DND-41 (cell line): ENCODE measurements at regions not wholly inside any gene's neighbourhood (a gene's known extent, or its start where the extent isn't known, plus 50 kb on each side); places are given as distances from the start of the nearest gene placed in this dataset.
"Not testable (repeated sequence)": the region's sequence is repeated elsewhere in the genome, so short reads cannot be mapped to it uniquely, and the experiment has no call there.

ENCODE experiments used
- ATAC-seq: fragments of 200-7000 bp; cut with Tn5 transposase; 3 replicates; pipeline ENCODE4 v1.9.1; 2021; ENCODE audit warnings: low read depth; ENCODE audit not compliant: insufficient read depth
- DNase-seq: peaks from one replicate; pipeline ENCODE4 v3.0.0-alpha.2; 2020
- H2AFZ ChIP-seq: 2 replicates; pipeline ENCODE4 v1.6.0; 2012; ENCODE audit warnings: low read depth, low read length
- H3K27ac ChIP-seq: 2 replicates; pipeline ENCODE4 v1.5.1; 2012; ENCODE audit warnings: low read length, inconsistent platforms
- H3K27me3 ChIP-seq: fragments of 200-600 bp; sonication (generic); 2 replicates; pipeline ENCODE4 v1.6.0; 2012; ENCODE audit warnings: low read length, mild to moderate bottlenecking, inconsistent platforms; ENCODE audit not compliant: insufficient read depth, poor library complexity
- H3K36me3 ChIP-seq: 2 replicates; pipeline ENCODE4 v1.5.1; 2012; ENCODE audit warnings: low read length, inconsistent platforms; ENCODE audit not compliant: insufficient read depth
- H3K4me1 ChIP-seq: 2 replicates; pipeline ENCODE4 v1.5.1; 2012; ENCODE audit warnings: mild to moderate bottlenecking, low read length; ENCODE audit not compliant: insufficient read depth
- H3K4me2 ChIP-seq: 2 replicates; pipeline ENCODE4 v1.6.0; 2012; ENCODE audit warnings: mild to moderate bottlenecking, moderate library complexity, low read length, inconsistent platforms; ENCODE audit not compliant: insufficient read depth
- H3K4me3 ChIP-seq, 2 experiments: fragments of 200-600 bp in 1 of 2; shearing (Covaris generic) in 1 of 2; 2 replicates each; pipeline ENCODE4 v1.5.1; 2012 to 2016; ENCODE audit warnings: inconsistent platforms in 2 of 2, low read length in 2 of 2, mild to moderate bottlenecking in 2 of 2, low read depth in 1 of 2, moderate library complexity in 1 of 2
- H3K79me2 ChIP-seq: 2 replicates; pipeline ENCODE4 v1.6.0; 2012; ENCODE audit warnings: low read length, inconsistent platforms; ENCODE audit not compliant: insufficient read depth
- H3K9ac ChIP-seq: 2 replicates; pipeline ENCODE4 v1.6.0; 2012; ENCODE audit warnings: low read depth, mild to moderate bottlenecking, inconsistent platforms, low read length, moderate library complexity
- H3K9me3 ChIP-seq: 2 replicates; pipeline ENCODE4 v1.5.1; 2012; ENCODE audit warnings: low read length, moderate library complexity, mild to moderate bottlenecking, inconsistent platforms; ENCODE audit not compliant: insufficient read depth, severe bottlenecking
- H4K20me1 ChIP-seq: 2 replicates; pipeline ENCODE4 v1.6.0; 2012; ENCODE audit warnings: low read length; ENCODE audit not compliant: insufficient read depth
- EZH2 ChIP-seq: IDR thresholded peaks from 3 replicates; pipeline ENCODE4 v1.6.1; 2012; ENCODE audit warnings: borderline replicate concordance, low read depth, mild to moderate bottlenecking, moderate library complexity, low read length, inconsistent platforms; ENCODE audit not compliant: severe bottlenecking
- TF ChIP-seq, protein P1 (sequence below): IDR thresholded peaks from 2 replicates; pipeline ENCODE4 v1.5.1; 2012; ENCODE audit warnings: borderline replicate concordance, low read length, moderate library complexity, mild to moderate bottlenecking; ENCODE audit not compliant: poor library complexity, severe bottlenecking; ENCODE audit errors: extremely low read depth

DNA sequence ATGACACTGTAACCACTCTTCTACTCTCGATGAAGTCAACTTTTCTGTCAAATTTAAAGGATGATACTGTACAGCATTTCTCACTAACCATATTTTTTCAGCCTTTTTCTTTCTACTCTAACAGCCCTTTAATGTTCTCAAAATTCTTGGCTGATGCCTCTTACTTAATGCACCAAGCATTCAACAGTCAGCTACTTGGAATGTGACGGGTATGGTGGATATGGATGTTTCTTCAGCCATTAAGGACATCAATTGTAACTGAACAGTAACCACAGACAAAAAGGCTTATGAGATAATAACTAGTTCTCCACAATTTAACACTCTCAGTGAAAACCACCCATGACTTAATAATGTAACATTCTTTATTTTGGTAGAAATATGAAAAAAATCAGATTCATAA lies 467.2 kb upstream of the ZNF337 start:
- Histone ChIP-seq H3K4me2 (no peak overlapping the region), H4K20me1 (no peaks in the 10 kb centered on the region), H2AFZ (no peak overlapping the region), H3K9me3 (no peaks in the 10 kb centered on the region), H3K79me2 (no peaks in the 10 kb centered on the region), H3K36me3 (no peaks in the 10 kb centered on the region), H3K27me3 (no peaks in the 10 kb centered on the region), H3K4me3 (no peak overlapping the region), H3K27ac (no peak overlapping the region), H3K9ac (no peak overlapping the region), H3K4me1 (no peaks in the 10 kb centered on the region)
- ATAC-seq (no peak), DNase-seq (no peak)
- TF ChIP-seq, protein P1, sequence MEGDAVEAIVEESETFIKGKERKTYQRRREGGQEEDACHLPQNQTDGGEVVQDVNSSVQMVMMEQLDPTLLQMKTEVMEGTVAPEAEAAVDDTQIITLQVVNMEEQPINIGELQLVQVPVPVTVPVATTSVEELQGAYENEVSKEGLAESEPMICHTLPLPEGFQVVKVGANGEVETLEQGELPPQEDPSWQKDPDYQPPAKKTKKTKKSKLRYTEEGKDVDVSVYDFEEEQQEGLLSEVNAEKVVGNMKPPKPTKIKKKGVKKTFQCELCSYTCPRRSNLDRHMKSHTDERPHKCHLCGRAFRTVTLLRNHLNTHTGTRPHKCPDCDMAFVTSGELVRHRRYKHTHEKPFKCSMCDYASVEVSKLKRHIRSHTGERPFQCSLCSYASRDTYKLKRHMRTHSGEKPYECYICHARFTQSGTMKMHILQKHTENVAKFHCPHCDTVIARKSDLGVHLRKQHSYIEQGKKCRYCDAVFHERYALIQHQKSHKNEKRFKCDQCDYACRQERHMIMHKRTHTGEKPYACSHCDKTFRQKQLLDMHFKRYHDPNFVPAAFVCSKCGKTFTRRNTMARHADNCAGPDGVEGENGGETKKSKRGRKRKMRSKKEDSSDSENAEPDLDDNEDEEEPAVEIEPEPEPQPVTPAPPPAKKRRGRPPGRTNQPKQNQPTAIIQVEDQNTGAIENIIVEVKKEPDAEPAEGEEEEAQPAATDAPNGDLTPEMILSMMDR: no peak
- no peak for TF ChIP-seq EZH2

DNA sequence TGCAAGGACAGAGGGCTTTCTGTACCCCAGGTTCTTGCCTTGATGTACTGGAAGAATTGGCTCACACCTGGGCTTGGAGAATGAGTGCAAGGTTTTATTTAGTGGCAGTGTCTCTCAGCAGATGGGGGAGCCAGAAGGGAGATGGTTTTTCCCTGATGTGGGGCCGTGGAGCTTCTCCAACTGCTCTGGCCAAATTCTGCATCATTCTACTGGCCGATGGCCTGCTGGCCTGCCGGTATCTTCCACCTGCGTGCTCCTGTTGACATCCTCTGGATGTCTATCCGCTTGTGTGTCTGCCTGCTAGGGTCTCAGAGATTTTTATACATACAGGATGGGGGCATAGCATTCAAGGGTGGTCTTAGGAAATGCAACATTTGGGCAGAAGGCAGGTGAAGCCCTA lies 466.5 kb upstream of the ZNF337 start:
- not testable (repeated sequence) for H3K4me1 ChIP-seq, H3K79me2 ChIP-seq, H3K27me3 ChIP-seq, H3K9me3 ChIP-seq, H3K36me3 ChIP-seq, H3K27ac ChIP-seq, DNase-seq, H4K20me1 ChIP-seq, H3K9ac ChIP-seq, ATAC-seq, H3K4me2 ChIP-seq, H2AFZ ChIP-seq, H3K4me3 ChIP-seq

DNA sequence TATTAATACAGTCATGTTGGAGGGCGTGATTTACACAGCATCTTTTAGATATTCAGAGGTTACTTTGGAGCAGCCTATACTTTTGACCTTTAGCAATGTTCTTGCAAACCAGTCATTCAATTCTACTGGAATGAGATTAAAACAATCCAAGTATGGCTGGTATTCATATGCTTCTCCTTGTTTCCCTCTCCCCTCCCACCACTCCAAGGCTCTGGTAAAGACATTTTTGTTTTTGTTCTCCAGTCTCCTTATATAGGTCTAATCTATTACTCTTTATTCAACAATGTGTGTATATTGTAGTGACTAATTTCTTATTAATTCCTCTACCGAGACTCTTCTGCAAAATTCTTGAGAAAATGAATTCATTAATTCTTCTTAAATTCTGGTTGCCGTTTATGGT lies 465.1 kb upstream of the ZNF337 start:
- H3K36me3 ChIP-seq, H3K9ac ChIP-seq, ATAC-seq, H3K4me2 ChIP-seq, H3K9me3 ChIP-seq, H3K4me1 ChIP-seq, H3K79me2 ChIP-seq, DNase-seq, H2AFZ ChIP-seq, H3K4me3 ChIP-seq, H3K27me3 ChIP-seq, H4K20me1 ChIP-seq, H3K27ac ChIP-seq: not testable (repeated sequence)

DNA sequence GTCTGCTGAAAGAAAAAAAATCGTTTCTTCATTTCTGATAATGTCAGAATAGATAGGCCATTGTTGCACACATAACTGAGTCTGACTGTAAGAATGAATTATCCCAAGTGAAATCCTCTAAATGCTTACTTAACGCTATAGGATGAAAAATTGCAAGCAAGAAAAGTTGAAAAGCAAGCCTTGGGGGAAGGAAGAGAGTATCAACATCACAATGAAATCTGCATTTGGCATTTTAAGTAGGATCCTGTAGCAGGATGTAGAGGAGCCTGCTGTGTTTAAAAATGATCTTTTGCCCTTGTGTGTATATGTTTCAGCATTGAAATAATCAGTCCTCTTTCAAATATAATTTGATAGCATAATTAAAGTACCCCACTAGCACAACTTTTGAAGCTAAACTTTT lies 464.3 kb upstream of the ZNF337 start:
- H3K27me3 ChIP-seq, H4K20me1 ChIP-seq, H3K9ac ChIP-seq, H3K27ac ChIP-seq, H3K4me1 ChIP-seq, DNase-seq, ATAC-seq, H3K4me3 ChIP-seq, H3K36me3 ChIP-seq, H3K9me3 ChIP-seq, H3K4me2 ChIP-seq, H2AFZ ChIP-seq, H3K79me2 ChIP-seq: not testable (repeated sequence)

DNA sequence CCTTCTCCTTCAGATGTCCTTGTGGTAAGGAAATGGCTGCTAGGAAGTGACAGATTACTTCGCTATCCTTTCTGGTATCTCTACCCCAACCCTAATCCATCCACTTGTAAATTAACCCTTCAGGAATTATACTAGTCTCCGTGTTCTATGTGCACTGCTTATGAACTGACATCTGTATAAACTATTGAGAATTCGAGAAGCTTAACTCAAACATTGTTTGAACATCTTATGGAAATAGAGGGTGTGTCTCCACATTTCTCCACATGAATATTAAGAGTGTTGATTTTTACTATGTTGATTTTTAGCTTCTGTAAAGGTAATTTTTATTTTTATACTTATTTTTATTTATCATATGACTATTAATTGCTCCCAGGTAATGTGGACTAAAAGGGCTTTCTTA lies 457.6 kb upstream of the ZNF337 start:
- Histone ChIP-seq H3K36me3 (no peaks in the 10 kb centered on the region), H3K27me3 (no peaks in the 10 kb centered on the region), H4K20me1 (no peaks in the 10 kb centered on the region), H3K27ac (no peak overlapping the region), H3K4me1 (no peaks in the 10 kb centered on the region), H3K4me2 (no peak overlapping the region), H3K9ac (no peak overlapping the region), H3K4me3 (no peak overlapping the region), H3K79me2 (no peaks in the 10 kb centered on the region), H3K9me3 (no peaks in the 10 kb centered on the region), H2AFZ (no peak overlapping the region)
- TF ChIP-seq, protein P1: no peak
- no peak for TF ChIP-seq EZH2
- ATAC-seq: no peak
- no peak for DNase-seq
